Right ventricle myocardium inferior (tissue), 1 donor: ENCODE measurements at regions not wholly inside any gene's neighbourhood (a gene's known extent, or its start where the extent isn't known, plus 50 kb on each side); places are given as distances from the start of the nearest gene placed in this dataset.
"Not testable (repeated sequence)": the region's sequence is repeated elsewhere in the genome, so short reads cannot be mapped to it uniquely, and the experiment has no call there.

Experiments
- ATAC-seq: fragments of 200-7000 bp; cut with Tn5 transposase; one replicate; pipeline ENCODE4 v1.9.1; 2020; ENCODE audit warnings: mild to moderate bottlenecking, moderate library complexity
- DNase-seq: peaks from one replicate; pipeline ENCODE4 v3.0.0; 2021; ENCODE audit errors: missing footprints
- intact Hi-C: fragments of 100-400 bp; cut with DNase I; formaldehyde crosslinking; loops from one replicate; pipeline ENCODE4 v1.11.0; 2022
- donor health status: DM: no; HTN: yes; CAD: no; lungs with severe emphysema.

DNA sequence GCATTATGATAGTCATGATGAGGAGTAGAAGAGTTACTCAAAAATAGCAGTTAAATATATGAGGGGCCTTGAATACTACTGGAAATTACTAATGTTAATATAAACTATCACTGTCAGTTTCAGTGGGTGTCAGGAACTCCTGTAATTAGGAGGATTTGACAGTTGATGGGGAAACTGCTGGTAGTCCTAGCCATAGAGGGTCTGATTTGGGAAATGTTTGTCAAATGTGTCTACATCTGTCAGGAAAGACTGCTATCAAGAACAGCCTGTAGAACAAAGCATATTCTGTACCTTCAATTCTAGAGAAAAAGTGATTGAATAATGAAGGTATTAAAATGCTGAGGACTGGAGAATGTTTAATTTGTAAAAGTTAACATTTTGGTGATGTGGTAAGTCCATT, 567.9 kb downstream of the CDH9 start:
- intact Hi-C loops = no loop called here
- DNase-seq (no peak), ATAC-seq (no peak)

DNA sequence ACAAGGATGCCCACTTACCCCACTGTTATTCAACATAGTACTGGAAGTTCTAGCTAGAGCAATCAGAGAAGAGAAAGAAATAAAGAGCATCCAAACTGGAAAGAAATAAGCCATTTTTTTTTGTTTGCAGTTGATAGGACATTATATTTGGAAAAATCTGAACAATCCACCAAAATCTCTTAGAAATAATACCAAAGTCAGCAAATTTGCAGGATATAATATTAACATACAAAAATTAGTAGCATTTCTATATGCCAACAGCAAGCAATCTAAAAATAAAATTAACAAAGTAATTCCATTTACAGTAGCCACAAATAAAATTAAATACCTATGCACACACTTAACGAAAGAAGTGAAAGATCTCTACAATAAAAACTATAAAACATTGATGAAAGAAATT, 599.3 kb downstream of the CDH9 start:
- DNase-seq (no peak), ATAC-seq (no peak)
- intact Hi-C loops = no loop called here

DNA sequence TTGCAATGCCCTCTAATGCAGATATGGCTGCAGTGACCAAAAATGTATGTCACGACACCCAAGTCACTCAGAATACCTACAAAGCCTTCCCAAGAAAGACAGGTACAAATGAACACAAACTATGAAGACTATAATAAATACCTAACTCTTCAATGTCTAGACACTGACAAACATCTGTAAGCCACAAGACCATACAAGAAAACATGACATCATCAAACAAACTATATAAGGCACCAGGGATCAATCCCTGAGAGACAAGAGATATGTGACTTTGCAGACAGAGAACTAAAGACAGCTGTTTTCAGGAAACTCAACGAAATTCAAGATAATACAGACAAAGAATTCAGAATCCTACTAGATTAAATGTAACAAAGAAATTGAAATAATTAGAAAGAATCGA, 603.7 kb downstream of the CDH9 start:
- ATAC-seq = no peak
- intact Hi-C loops = no loop called here

DNA sequence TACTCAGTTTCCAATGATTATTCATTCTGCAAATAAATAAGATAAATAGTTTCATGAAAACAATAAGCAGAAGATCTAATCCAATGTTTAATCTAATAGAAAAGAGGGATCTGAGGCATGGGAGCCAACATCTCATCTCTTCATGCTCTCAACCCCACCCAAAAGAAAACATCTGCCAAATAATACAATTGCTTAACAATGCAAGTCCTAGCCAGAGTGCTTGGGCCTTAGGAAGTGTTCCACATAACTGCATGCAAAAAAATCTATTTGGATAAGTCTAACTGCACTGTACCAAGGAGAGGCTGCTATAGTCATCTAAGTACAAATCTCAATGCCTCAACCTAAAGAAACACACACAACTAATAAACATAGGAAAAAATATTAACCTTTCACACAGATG, 606.0 kb downstream of the CDH9 start:
- ATAC-seq (no peak), DNase-seq (no peak)
- intact Hi-C loops = no loop called here

More for the DNA sequence above, 603.7 kb downstream of the CDH9 start:
- DNase-seq = no peak

DNA sequence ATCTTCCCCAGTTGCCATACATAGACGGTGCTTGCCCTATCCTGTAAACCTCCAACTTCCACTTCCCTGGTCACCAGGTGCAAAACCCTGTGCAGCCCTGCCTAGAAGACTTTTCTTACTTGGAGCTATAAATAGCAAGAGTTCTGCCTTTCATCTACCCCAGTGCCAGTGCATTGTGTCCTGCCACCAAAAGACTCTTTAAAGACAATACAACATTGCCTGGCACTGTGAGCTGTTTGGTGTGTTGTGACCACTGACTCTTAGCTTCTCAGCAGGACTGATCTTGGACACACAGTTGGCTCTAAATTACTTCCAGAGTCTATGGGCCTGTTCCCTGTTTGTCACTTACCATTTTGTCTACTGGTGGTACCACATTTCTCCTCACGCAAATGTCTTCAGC, 608.1 kb downstream of the CDH9 start:
- intact Hi-C loops = no loop called here
- ATAC-seq = no peak
- DNase-seq = no peak

DNA sequence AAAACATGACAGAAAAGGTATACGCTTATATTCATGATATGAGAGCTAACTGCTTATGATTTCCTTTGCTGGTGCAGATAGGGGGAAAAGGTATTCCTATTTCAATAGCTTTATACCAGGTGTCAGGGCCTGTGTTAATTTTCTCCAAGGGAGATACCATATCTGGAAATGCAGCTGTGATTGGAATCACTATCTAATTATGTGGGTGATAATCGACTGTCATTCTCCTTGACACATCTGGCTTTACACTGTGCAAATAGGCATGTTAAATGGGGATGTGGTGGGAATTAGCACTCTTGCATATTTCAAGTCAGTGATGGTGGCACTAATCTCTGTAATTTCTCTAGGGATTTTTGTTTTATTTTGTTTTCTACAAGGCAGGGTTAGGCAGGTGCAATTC, 611.1 kb downstream of the CDH9 start:
- intact Hi-C loops = no loop called here
- ATAC-seq (no peak), DNase-seq (no peak)

DNA sequence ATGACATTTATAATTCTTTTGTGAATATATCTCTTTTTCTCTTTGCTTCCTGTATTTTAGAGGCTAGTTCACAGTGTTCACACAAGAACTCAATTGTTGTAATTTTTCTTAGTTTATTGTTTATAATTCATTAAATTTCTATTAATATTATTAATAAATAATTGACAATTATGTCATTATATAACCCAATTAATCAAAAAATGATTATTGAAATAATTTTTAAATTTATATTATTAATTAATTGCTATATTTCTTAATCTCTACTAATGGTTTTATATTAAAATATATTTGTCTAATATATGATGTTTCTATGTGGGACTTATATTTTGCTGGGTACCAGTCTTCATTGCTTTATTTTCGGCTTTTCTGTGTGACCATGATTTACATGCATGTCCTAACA, 618.4 kb downstream of the CDH9 start:
- ATAC-seq = no peak
- DNase-seq = no peak
- intact Hi-C loops = no loop called here

DNA sequence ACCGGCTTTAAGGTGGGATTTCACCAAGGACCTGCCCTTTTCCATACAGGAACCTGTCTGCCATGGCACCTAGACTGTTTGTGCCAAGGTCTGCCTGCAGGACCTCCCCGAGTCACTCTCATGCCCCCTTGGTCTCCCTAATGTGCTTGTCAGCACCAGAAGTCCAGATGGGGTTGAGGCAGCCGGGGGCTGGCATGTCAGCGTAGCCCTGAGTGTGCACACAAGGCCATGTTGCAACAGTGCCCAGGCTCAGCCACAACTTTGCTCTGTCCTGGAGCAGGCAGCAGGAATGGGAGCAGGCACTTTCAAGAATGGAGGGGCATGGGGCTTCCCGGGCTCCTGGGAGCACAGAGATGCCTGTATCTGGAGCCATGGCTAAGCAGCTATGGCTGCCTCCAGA, 621.5 kb downstream of the CDH9 start:
- DNase-seq (no peak), ATAC-seq (no peak)
- intact Hi-C loops = no loop called here

DNA sequence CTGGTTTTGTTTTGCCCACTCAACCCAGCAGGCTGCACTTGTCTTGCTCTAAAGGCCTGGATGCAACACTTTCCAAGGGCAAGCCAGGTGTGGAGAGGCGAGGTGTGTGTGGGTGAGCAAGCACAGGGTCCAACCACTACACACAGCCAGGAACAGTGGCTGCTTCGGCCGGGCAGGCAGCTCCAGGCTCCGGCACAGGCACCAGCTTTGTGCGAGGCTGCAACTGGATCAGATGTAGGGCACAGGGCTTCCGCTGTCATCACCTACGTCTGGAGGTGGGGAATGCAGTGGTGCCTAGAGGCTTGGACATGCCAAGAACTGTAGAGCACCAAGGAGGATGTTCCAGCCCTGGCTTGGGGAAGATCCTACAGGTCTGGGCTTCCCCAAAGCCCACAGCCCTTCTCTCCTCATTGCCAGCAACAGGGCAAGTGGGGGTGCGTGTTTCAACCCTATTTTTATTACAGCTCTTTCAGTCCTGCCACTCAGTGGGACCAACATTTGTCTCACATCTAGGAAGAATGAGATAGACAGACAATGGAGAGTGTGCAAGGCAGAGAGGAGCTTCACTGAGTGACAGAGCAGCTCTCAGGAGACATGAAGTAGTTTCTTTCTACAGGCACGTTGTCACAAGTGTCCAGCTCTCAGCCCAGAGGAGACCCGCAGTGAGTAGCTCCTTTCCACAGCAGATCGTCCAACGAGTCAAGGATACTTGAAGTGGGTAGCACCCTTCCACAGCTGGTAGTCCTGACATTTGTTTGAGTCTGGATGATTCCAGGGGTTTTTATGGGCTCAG, 622.2 kb downstream of the CDH9 start:
- ATAC-seq (no peak), DNase-seq (no peak)

DNA sequence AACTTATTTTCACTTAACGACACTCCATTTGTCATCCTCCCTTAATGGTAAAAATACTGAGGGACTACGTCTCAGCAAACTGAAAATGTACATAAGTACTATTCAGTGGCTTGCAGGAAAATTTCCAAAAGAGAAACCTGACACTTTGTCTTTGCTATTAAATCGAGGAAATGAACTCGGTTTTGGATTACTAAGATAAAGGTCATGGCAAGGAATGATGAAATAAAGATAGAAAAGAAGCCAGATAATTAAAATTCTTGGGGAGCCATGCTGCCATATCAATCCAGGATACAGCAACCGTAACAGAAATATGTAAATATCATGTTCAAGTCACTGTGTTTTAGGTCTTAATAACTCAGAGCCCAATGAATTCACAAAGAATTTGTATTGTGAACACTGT, 647.8 kb downstream of the CDH9 start:
- DNase-seq (no peak), ATAC-seq (no peak)
- intact Hi-C loops = no loop called here

More for the DNA sequence above, 622.2 kb downstream of the CDH9 start:
- intact Hi-C loops = no loop called here

DNA sequence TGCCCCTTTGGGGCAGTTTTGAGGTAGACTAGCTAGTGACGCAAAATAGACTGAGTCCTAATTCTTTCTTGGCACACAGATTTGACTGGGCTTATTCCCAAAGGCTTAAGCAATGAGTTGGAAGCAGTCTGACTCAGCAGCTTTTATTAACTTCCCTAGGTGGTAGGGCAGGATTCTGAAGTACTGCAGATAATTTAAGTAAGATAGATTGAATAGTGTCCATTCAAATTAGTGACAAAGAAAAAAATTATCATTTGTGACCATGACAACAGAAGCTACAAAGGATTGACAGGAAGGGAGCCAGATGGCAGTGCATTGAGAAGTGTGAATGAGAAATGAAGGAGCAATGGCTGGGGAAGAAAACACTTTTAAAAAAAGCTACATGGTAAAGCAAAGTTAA, 649.4 kb downstream of the CDH9 start:
- DNase-seq = no peak
- peak; percentile 74 for ATAC-seq
- intact Hi-C loops = no loop called here

DNA sequence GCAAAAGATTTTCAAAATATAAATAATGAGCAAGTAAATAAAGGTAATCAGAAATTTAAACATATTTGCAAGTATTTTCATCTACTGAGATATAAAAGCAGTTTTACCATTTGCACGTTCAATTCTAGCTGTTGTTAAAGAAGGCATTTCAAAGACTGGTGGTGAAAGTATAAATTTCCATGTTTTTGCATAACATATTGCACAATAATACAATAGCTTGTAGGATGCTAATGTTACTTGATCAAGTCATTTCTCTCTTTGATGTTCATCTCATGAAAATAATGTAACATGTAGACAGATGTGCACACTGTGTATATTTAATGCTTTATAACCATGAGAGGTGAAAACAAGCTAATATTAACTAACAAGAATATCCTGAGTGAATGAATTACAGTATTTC, 651.9 kb downstream of the CDH9 start:
- ATAC-seq = no peak
- intact Hi-C loops = no loop called here

DNA sequence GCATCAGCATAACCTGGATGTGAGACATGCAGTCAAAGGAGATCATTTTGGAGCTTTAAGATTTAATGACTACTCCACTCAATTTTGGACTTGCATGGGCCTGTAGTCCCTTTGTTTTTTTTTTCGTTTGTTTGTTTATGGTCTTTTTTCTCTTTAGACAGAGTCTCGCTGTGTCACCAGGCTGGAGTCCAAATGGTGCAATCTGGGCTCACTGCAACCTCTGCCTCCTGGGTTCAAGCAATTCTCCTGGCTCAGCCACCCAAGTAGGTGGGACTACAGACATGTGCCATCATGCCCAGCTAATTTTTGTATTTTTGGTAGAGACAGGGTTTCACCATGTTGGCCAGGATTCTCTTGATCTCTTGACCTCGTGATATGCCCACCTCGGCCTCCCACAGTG, 673.8 kb downstream of the CDH9 start:
- not testable (repeated sequence) for DNase-seq

More for the DNA sequence above, 651.9 kb downstream of the CDH9 start:
- no peak for DNase-seq

DNA sequence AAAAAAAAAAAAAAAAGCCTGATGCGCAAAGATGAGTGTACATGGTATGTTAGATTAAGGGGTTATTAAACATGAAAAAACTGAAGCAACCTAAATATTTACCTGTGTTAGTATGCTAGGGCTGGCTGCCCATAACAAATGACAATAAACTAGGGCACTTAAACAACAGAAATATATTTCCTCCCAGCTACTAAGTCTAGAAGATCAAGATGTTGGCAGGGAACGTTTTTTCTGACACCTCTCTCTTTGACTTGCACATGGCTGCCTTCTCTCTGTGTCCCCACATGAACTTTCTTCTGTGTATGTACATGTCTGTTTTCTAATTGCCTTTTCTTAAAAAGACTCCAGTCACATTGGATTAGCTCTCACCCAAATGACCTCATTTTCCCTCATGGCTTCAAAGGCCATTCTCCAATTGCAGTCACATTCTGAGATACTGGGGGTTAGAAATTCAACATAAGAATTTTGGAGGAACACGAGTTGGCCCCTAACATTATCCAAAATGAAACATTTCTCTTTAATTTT, 694.5 kb downstream of the CDH9 start:
- ATAC-seq = no peak
- intact Hi-C loops = no loop called here
- no peak for DNase-seq

More for the DNA sequence above, 673.8 kb downstream of the CDH9 start:
- intact Hi-C loops, ATAC-seq: not testable (repeated sequence)

DNA sequence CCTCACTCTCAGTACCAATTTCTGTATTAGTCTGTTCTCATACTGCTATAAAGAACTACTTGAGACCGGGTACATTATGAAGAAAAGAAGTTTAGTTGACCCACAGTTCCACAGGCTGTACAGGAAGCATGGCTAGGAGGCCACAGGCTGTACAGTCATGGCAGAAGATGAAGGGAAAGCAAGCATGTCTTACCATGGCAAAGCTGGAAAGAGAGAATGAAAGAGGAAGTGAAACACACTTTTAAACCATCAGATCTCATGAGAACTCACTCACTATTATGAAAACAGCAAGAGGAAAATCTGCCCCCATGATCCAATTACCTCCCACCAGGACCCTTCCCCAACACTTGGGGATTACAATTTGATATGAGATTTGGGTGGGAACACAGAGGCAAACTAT, 698.8 kb downstream of the CDH9 start:
- intact Hi-C loops = no loop called here
- no peak for ATAC-seq

DNA sequence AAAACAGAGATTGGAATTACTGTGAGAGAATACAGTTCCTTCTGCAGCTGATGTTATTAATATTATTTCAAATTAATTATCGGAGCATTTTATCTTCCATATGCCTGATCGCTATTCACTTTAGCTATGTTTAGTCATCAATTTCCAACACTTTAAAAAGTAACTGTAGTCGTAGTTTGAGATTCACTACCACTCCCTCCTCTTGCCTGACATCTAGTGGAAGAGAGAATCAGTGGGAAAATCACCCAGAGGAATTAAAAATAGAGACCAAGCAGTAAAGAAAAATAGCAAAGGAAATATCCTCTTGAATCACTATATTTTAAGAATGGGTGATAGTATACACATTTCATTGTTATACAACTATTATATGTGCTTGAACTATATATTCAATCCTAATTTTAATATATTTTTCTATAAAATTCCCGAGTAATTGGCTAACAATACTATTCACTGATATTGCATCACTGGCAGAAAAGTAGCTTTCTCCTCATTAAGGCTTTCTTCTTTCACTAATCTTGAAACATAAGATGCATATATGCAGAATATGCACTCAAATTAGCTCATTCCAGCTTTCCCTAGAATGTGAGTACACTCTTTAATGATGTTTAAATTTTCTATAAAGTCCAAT, 708.7 kb downstream of the CDH9 start:
- DNase-seq = no peak
- intact Hi-C loops = no loop called here
- no peak for ATAC-seq

More for the DNA sequence above, 698.8 kb downstream of the CDH9 start:
- no peak for DNase-seq

DNA sequence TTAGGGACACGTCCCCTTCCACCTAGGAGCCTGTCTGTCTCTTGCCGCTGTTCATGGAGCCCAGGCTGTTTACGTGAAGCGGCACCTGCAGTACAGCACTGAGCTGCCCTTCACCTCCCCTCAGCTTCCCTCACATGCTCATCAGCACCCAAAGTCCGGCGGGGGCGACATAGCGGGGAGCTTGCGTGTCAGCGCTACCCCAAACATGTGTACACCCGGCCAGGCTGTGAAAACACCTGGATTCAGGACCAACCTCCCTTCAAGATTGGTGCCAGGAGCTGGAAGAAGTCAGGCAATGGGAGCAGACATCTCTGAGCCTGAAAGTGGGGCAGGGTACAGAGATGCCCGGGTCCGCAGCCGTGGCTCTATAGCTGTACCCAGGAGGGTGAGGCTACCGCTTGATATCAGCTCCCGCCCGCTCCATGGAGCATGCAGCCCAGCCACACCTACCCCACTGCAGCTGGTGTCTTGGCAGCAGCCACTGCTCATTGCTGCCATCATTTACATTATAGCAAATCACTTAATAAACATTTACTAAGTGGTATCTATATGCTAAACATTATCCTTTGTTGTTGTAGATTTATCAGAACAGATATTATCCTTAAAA, 712.1 kb downstream of the CDH9 start:
- ATAC-seq (no peak), DNase-seq (no peak)
- intact Hi-C loops = no loop called here

DNA sequence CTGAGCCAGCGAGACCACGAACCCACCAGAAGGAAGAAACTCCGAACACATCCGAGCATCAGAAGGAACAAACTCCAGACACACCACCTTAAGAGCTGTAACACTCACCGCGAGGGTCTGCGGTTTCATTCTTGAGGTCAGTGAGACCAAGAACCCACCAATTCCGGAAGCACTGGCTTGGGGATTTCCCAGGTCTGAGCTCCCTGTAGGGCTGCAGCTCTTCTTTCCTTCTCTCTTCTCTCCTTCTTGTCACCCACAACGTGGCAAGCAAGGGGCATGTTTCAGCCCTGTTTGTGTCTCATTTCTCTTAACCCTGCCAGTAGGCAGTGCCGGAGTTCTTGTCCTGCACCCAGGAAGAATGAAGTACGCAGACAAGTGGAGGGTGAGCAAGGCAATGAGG, 713.0 kb downstream of the CDH9 start:
- DNase-seq, ATAC-seq, intact Hi-C loops: not testable (repeated sequence)

DNA sequence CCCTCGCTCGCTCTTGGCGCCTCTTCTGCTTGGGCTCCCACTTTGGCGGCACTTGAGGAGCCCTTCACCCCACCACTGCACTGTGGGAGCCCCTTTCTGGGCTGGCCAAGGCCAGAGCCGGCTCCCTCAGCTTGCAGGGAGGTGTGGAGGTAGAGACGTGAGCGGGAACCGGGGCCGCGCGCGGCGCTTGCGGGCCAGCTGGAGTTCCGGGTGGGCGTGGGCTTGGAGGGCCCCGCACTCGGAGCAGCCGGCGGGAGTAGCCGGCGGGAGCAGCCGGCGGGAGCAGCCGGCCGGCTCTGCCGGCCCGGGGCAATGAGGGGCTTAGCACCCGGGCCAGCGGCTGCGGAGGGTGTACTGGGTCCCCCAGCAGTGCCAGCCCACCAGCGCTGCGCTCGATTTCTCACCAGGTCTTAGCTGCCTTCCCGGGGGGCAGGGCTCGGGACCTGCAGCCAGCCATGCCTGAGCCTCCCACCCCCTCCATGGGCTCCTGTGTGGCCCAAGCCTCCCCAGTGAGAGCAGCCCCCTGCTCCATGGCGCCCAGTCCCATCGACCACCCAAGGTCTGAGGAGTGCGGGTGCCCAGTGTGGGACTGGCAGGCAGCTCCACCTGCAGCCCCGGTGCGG, 714.0 kb downstream of the CDH9 start:
- DNase-seq, intact Hi-C loops, ATAC-seq: not testable (repeated sequence)
